DND-41 (cell line): ENCODE measurements at regions not wholly inside any gene's neighbourhood (a gene's known extent, or its start where the extent isn't known, plus 50 kb on each side); places are given as distances from the start of the nearest gene placed in this dataset.

Experiments used
- ATAC-seq: fragments of 200-7000 bp; cut with Tn5 transposase; 3 replicates; pipeline ENCODE4 v1.9.1; 2021; ENCODE audit warnings: low read depth; ENCODE audit not compliant: insufficient read depth
- DNase-seq: peaks from one replicate; pipeline ENCODE4 v3.0.0-alpha.2; 2020
- H2AFZ ChIP-seq: 2 replicates; pipeline ENCODE4 v1.6.0; 2012; ENCODE audit warnings: low read depth, low read length
- H3K27ac ChIP-seq: 2 replicates; pipeline ENCODE4 v1.5.1; 2012; ENCODE audit warnings: low read length, inconsistent platforms
- H3K27me3 ChIP-seq: fragments of 200-600 bp; sonication (generic); 2 replicates; pipeline ENCODE4 v1.6.0; 2012; ENCODE audit warnings: low read length, mild to moderate bottlenecking, inconsistent platforms; ENCODE audit not compliant: insufficient read depth, poor library complexity
- H3K36me3 ChIP-seq: 2 replicates; pipeline ENCODE4 v1.5.1; 2012; ENCODE audit warnings: low read length, inconsistent platforms; ENCODE audit not compliant: insufficient read depth
- H3K4me1 ChIP-seq: 2 replicates; pipeline ENCODE4 v1.5.1; 2012; ENCODE audit warnings: mild to moderate bottlenecking, low read length; ENCODE audit not compliant: insufficient read depth
- H3K4me2 ChIP-seq: 2 replicates; pipeline ENCODE4 v1.6.0; 2012; ENCODE audit warnings: mild to moderate bottlenecking, moderate library complexity, low read length, inconsistent platforms; ENCODE audit not compliant: insufficient read depth
- H3K4me3 ChIP-seq, 2 experiments: fragments of 200-600 bp in 1 of 2; shearing (Covaris generic) in 1 of 2; 2 replicates each; pipeline ENCODE4 v1.5.1; 2012 to 2016; ENCODE audit warnings: inconsistent platforms in 2 of 2, low read length in 2 of 2, mild to moderate bottlenecking in 2 of 2, low read depth in 1 of 2, moderate library complexity in 1 of 2
- H3K79me2 ChIP-seq: 2 replicates; pipeline ENCODE4 v1.6.0; 2012; ENCODE audit warnings: low read length, inconsistent platforms; ENCODE audit not compliant: insufficient read depth
- H3K9ac ChIP-seq: 2 replicates; pipeline ENCODE4 v1.6.0; 2012; ENCODE audit warnings: low read depth, mild to moderate bottlenecking, inconsistent platforms, low read length, moderate library complexity
- H3K9me3 ChIP-seq: 2 replicates; pipeline ENCODE4 v1.5.1; 2012; ENCODE audit warnings: low read length, moderate library complexity, mild to moderate bottlenecking, inconsistent platforms; ENCODE audit not compliant: insufficient read depth, severe bottlenecking
- H4K20me1 ChIP-seq: 2 replicates; pipeline ENCODE4 v1.6.0; 2012; ENCODE audit warnings: low read length; ENCODE audit not compliant: insufficient read depth
- CTCF ChIP-seq: IDR thresholded peaks from 2 replicates; pipeline ENCODE4 v1.5.1; 2012; ENCODE audit warnings: borderline replicate concordance, low read length, moderate library complexity, mild to moderate bottlenecking; ENCODE audit not compliant: poor library complexity, severe bottlenecking; ENCODE audit errors: extremely low read depth
- EZH2 ChIP-seq: IDR thresholded peaks from 3 replicates; pipeline ENCODE4 v1.6.1; 2012; ENCODE audit warnings: borderline replicate concordance, low read depth, mild to moderate bottlenecking, moderate library complexity, low read length, inconsistent platforms; ENCODE audit not compliant: severe bottlenecking

- no peak overlapping the region for H3K4me2 ChIP-seq
- H3K4me1 ChIP-seq, result no peaks in the 10 kb centered on the region
- no peaks in the 10 kb centered on the region for H3K27me3 ChIP-seq
- no peak for ATAC-seq
- H3K27ac ChIP-seq, result no peak overlapping the region
- H3K9me3 ChIP-seq, result no peaks in the 10 kb centered on the region
- DNase-seq, result no peak
- H3K36me3 ChIP-seq, result no peaks in the 10 kb centered on the region
- no peak for TF ChIP-seq CTCF
- TF ChIP-seq EZH2, result no peak
- no peaks in the 10 kb centered on the region for H3K79me2 ChIP-seq
- H3K4me3 ChIP-seq, result no peak overlapping the region
- no peak overlapping the region for H3K9ac ChIP-seq
- no peaks in the 10 kb centered on the region for H4K20me1 ChIP-seq
- H2AFZ ChIP-seq, result no peak overlapping the region
These were observed 370.2 kb upstream of the MAF start for GRCh38 chr16:79970551-79971236.

- ATAC-seq (no peak), DNase-seq (no peak)
- H3K79me2 ChIP-seq, result no peaks in the 10 kb centered on the region
- H3K4me3 ChIP-seq, result no peak overlapping the region
- no peaks in the 10 kb centered on the region for H3K27me3 ChIP-seq
- no peaks in the 10 kb centered on the region for H4K20me1 ChIP-seq
- TF ChIP-seq EZH2, result no peak
- no peak for TF ChIP-seq CTCF
- no peak overlapping the region for H3K4me2 ChIP-seq
- no peaks in the 10 kb centered on the region for H3K9me3 ChIP-seq
- H3K9ac ChIP-seq, result no peak overlapping the region
- no peaks in the 10 kb centered on the region for H3K36me3 ChIP-seq
- H2AFZ ChIP-seq, result no peak overlapping the region
- no peak overlapping the region for H3K27ac ChIP-seq
- no peaks in the 10 kb centered on the region for H3K4me1 ChIP-seq
These were observed 369.6 kb upstream of the MAF start for GRCh38 chr16:79970087-79970486.

GRCh38 chr16:79969458-79969857, 368.9 kb upstream of the MAF start:
- no peaks in the 10 kb centered on the region for H3K79me2 ChIP-seq
- no peak for DNase-seq
- TF ChIP-seq EZH2 (no peak), CTCF (no peak)
- H3K27ac ChIP-seq, result no peak overlapping the region
- no peaks in the 10 kb centered on the region for H4K20me1 ChIP-seq
- no peak for ATAC-seq
- H3K4me3 ChIP-seq, result no peak overlapping the region
- H3K36me3 ChIP-seq, result no peaks in the 10 kb centered on the region
- H3K27me3 ChIP-seq, result no peaks in the 10 kb centered on the region
- H3K4me1 ChIP-seq, result no peaks in the 10 kb centered on the region
- no peak overlapping the region for H2AFZ ChIP-seq
- H3K9ac ChIP-seq, result no peak overlapping the region
- no peak overlapping the region for H3K4me2 ChIP-seq
- no peaks in the 10 kb centered on the region for H3K9me3 ChIP-seq

GRCh38 chr16:79966226-79966625, 365.7 kb upstream of the MAF start:
- ATAC-seq, result no peak
- Histone ChIP-seq H3K36me3 (no peaks in the 10 kb centered on the region), H3K27ac (no peak overlapping the region), H3K9me3 (no peaks in the 10 kb centered on the region), H3K9ac (no peak overlapping the region), H3K4me1 (no peaks in the 10 kb centered on the region), H3K27me3 (no peaks in the 10 kb centered on the region), H2AFZ (no peak overlapping the region), H4K20me1 (no peaks in the 10 kb centered on the region), H3K4me3 (no peak overlapping the region), H3K4me2 (no peak overlapping the region), H3K79me2 (no peaks in the 10 kb centered on the region)
- no peak for DNase-seq
- TF ChIP-seq CTCF, result no peak
- no peak for TF ChIP-seq EZH2
